ENCODE measurements at regions not wholly inside any gene's neighbourhood (a gene's known extent, or its start where the extent isn't known, plus 50 kb on each side); places are given as distances from the start of the nearest gene placed in this dataset.
"Not testable (repeated sequence)": the region's sequence is repeated elsewhere in the genome, so short reads cannot be mapped to it uniquely, and the experiment has no call there.

DNA sequence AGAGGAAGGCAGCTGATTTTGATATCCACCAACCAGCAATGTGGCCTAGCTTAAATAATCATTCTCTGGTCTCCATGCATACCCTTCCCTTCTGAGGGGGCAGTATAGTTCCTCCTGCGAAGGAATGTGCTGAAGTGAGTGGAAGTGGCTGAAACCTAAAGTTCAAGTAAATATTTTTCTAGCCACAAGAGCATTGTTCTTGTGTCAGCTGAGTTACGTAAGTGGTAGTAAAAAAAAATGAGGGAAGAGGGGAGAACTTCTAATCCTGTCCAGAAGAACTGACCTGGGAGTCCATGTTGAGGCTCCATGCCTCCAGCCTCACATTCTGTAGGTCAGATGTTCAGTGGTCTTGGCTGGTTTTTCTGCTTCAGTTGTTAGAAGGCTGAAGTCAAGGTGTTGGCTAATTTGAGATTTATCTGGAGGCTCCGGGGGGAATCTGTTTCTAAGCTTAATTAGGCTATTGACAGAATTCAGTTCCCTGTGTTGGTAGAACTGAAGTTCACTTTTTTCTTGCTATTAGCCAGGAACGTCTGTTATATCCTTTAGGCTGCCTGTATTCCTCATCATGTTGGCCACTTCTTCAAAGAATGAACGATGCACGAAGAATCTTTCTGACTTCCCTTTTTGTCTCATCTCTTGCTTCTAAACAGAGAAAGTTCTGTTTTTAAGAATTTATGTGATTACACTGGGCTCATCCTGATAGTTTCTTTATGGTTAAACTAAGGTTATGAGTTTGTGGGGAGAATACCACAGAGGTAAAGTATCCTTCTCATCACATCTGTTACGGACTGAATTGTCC is 207.1 kb upstream of the PRSS16 start:
- Histone ChIP-seq H3K4me3 (replicated peaks; ENCODE audit: insufficient read depth, low read length) (no peak overlapping the region), H3K27ac (replicated peaks) (no peak overlapping the region), H3K27me3 (ENCODE audit: insufficient read depth, poor library complexity, severe bottlenecking) (no peaks in the 10 kb centered on the region)
- DNase-seq (ENCODE audit: low read depth in 1 of 2, low spot score in 1 of 2), result no peak
- TF ChIP-seq, protein P1, sequence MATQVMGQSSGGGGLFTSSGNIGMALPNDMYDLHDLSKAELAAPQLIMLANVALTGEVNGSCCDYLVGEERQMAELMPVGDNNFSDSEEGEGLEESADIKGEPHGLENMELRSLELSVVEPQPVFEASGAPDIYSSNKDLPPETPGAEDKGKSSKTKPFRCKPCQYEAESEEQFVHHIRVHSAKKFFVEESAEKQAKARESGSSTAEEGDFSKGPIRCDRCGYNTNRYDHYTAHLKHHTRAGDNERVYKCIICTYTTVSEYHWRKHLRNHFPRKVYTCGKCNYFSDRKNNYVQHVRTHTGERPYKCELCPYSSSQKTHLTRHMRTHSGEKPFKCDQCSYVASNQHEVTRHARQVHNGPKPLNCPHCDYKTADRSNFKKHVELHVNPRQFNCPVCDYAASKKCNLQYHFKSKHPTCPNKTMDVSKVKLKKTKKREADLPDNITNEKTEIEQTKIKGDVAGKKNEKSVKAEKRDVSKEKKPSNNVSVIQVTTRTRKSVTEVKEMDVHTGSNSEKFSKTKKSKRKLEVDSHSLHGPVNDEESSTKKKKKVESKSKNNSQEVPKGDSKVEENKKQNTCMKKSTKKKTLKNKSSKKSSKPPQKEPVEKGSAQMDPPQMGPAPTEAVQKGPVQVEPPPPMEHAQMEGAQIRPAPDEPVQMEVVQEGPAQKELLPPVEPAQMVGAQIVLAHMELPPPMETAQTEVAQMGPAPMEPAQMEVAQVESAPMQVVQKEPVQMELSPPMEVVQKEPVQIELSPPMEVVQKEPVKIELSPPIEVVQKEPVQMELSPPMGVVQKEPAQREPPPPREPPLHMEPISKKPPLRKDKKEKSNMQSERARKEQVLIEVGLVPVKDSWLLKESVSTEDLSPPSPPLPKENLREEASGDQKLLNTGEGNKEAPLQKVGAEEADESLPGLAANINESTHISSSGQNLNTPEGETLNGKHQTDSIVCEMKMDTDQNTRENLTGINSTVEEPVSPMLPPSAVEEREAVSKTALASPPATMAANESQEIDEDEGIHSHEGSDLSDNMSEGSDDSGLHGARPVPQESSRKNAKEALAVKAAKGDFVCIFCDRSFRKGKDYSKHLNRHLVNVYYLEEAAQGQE (IDR thresholded peaks at IDR 0.05; ENCODE audit: insufficient replicate concordance, low read depth), result no peak
- TF ChIP-seq SPI1 (IDR thresholded peaks at IDR 0.05; ENCODE audit: borderline replicate concordance, low read depth) (peak; percentile 78), POLR2AphosphoS5 (IDR thresholded peaks at IDR 0.05; ENCODE audit: low read depth) (no peak)

DNA sequence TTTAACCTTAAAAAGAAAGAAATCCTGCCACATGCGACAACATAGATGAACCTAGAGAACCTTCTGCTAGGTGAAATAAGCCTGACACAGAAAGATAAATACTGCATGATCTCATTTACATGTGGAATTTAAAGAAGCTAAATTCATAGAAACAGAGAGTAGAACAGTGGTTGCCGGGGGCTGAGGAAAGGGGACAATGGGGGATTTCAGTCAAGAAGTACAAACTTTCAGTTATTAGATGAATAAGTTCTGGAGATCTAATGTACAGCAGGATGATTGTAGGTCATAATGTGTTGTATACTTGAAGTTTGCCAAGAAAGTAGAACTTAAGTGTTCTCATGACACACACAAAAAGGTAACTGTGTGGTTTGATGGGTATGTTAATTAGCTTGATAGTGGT is 204.3 kb upstream of the PRSS16 start:
- no peak for DNase-seq (ENCODE audit: low read depth in 1 of 2, low spot score in 1 of 2)
- Histone ChIP-seq H3K27ac (replicated peaks) (no peak overlapping the region), H3K4me3 (replicated peaks; ENCODE audit: insufficient read depth, low read length) (no peak overlapping the region), H3K27me3 (ENCODE audit: insufficient read depth, poor library complexity, severe bottlenecking) (no peaks in the 10 kb centered on the region)
- TF ChIP-seq, protein P1 (IDR thresholded peaks at IDR 0.05; ENCODE audit: insufficient replicate concordance, low read depth), result no peak
- no peak for TF ChIP-seq POLR2AphosphoS5 (IDR thresholded peaks at IDR 0.05; ENCODE audit: low read depth)
- no peak for TF ChIP-seq SPI1 (IDR thresholded peaks at IDR 0.05; ENCODE audit: borderline replicate concordance, low read depth)
- TF ChIP-seq GABPA (IDR thresholded peaks at IDR 0.05; ENCODE audit: low read depth), result no peak
- TF ChIP-seq, protein P2, sequence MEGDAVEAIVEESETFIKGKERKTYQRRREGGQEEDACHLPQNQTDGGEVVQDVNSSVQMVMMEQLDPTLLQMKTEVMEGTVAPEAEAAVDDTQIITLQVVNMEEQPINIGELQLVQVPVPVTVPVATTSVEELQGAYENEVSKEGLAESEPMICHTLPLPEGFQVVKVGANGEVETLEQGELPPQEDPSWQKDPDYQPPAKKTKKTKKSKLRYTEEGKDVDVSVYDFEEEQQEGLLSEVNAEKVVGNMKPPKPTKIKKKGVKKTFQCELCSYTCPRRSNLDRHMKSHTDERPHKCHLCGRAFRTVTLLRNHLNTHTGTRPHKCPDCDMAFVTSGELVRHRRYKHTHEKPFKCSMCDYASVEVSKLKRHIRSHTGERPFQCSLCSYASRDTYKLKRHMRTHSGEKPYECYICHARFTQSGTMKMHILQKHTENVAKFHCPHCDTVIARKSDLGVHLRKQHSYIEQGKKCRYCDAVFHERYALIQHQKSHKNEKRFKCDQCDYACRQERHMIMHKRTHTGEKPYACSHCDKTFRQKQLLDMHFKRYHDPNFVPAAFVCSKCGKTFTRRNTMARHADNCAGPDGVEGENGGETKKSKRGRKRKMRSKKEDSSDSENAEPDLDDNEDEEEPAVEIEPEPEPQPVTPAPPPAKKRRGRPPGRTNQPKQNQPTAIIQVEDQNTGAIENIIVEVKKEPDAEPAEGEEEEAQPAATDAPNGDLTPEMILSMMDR (IDR thresholded peaks at IDR 0.05; ENCODE audit: insufficient read depth, low read length), result no peak

DNA sequence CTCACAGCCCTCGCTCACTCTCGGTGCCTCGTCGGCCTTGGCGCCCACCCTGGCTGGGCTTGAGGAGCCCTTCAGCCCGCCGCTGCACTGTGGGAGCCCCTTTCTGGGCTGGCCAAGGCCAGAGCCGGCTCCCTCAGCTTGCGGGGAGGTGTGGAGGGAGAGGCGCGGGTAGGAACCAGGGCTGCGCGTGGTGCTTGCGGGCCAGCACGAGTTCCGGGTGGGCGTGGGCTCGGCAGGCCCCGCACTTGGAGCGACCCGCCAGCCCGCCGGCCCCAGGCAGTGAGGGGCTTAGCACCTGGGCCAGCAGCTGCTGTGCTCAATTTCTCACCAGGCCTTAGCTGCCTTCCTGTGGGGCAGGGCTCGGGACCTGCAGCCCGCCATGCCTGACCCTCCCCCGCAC is 202.4 kb upstream of the PRSS16 start:
- H3K27ac ChIP-seq (replicated peaks); H3K27me3 ChIP-seq (ENCODE audit: insufficient read depth, poor library complexity, severe bottlenecking); DNase-seq (ENCODE audit: low read depth in 1 of 2, low spot score in 1 of 2); H3K4me3 ChIP-seq (replicated peaks; ENCODE audit: insufficient read depth, low read length): not testable (repeated sequence)

GRCh38 chr6:27047725-27048124 is 199.8 kb upstream of the PRSS16 start:
- H3K27me3 ChIP-seq (ENCODE audit: insufficient read depth, poor library complexity, severe bottlenecking); DNase-seq (ENCODE audit: low read depth in 1 of 2, low spot score in 1 of 2); H3K4me3 ChIP-seq (replicated peaks; ENCODE audit: insufficient read depth, low read length); H3K27ac ChIP-seq (replicated peaks): not testable (repeated sequence)

DNA sequence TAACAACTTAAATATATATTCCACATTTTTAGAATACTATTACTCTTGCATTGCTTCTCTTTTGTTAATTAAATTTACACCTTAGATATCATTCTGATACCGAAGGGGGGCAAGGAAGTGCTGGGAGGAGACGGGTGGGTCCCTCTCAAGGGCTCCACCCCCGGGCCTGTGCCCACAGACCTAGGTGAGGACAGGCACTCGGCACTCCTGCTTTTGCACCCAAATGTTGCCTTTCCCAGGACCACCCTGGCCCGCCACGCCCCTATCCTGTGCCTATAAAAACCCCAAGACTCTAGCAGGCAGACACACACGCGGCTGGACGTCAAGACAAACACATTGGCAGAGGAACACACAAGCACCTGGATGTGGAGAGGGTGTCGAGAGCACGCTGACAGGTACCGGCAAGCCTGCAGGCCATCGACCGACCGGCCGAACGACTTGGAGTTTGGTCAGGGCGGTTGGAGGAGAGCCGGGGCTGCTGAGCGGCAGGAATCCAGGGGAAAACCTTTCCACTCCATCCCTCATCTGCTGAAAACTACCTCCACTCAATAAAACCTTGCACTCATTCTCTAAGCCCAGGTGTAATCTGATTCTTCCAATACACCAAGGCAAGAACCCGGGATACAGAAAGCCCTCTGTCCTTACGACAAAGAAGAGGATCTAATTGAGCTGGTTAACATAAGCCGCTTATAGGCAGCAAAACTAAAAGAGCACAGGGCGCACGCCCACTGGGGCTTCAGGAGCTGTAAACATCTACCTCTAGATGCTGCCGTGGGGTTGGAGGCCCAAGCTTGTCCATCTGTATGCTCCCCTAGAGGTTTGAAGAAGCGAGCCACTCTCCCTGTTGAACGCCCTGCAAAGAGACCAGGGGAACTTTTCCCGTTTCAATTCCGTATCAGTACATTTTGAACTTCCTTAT is 197.4 kb upstream of the PRSS16 start:
- Histone ChIP-seq H3K27me3 (ENCODE audit: insufficient read depth, poor library complexity, severe bottlenecking) (no peaks in the 10 kb centered on the region), H3K4me3 (replicated peaks; ENCODE audit: insufficient read depth, low read length) (no peak overlapping the region), H3K27ac (replicated peaks) (no peak overlapping the region)
- no peak for DNase-seq (ENCODE audit: low read depth in 1 of 2, low spot score in 1 of 2)
- no peak for TF ChIP-seq GABPA (IDR thresholded peaks at IDR 0.05; ENCODE audit: low read depth)
- TF ChIP-seq, protein P2 (IDR thresholded peaks at IDR 0.05; ENCODE audit: insufficient read depth, low read length), result no peak
- TF ChIP-seq, protein P1 (IDR thresholded peaks at IDR 0.05; ENCODE audit: insufficient replicate concordance, low read depth), result no peak
- TF ChIP-seq POLR2AphosphoS5 (IDR thresholded peaks at IDR 0.05; ENCODE audit: low read depth), result no peak
- TF ChIP-seq SPI1 (IDR thresholded peaks at IDR 0.05; ENCODE audit: borderline replicate concordance, low read depth), result no peak

DNA sequence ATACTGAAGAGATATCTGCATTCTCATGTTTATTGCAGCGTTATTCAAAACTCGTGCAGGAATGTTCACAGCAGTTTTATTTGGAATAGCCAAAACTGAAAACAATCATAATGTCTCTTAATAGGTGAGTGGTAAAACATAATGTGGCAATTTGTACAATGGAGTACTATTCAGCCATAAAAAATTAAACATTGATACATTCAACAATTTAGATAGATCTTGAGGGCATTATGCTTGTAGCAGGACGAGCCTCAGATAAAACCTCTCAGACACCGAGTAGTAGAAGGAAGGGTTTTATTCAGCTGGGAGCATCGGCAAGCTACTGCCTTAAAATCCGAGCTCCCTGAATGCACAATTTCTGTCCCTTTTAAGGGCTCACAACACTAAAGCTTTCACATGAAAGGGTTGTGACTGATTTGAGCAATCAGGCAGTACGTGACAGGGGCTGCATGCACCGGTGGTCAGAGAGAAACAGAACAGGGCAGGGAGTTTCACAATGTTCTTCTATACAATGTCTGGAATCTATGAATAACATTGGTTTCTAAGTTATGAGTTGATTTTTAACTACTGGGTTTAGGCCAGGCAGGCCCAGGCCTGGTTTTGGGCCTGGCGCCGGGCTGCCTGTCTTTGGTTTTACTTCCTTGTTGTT is 195.3 kb upstream of the PRSS16 start:
- H3K27me3 ChIP-seq (ENCODE audit: insufficient read depth, poor library complexity, severe bottlenecking); H3K4me3 ChIP-seq (replicated peaks; ENCODE audit: insufficient read depth, low read length); H3K27ac ChIP-seq (replicated peaks); DNase-seq (ENCODE audit: low read depth in 1 of 2, low spot score in 1 of 2): not testable (repeated sequence)

Measured in HL-60 (cell line).